ENCODE measurements at regions not wholly inside any gene's neighbourhood (a gene's known extent, or its start where the extent isn't known, plus 50 kb on each side); places are given as distances from the start of the nearest gene placed in this dataset.

DNA sequence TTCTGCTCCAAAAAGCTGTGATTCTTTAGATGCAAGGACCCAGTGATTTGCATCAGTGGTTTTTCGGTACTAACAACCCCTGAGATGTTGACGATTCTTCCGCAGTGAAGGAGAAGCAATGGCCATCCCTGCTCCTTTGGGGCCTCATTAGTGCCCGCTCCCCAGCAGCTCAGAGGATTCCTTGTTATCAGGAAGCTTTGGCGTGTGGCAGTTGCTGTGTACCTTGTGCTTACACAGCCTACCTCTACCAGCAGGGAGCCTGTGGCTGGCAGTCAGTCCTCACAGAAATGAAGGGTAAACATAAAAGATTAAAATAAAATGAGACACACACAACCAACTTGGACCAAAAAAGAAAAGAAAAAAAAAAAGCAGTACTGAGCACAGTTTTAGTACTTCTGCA is 55.2 kb downstream of the CNTN3 start:
- no peak overlapping the region for H3K4me2 ChIP-seq (ENCODE audit: low read length)
- H3K9me2 ChIP-seq (replicated peaks; ENCODE audit: control insufficient read depth, low read length): no peaks in the 10 kb centered on the region
- H3F3A ChIP-seq (ENCODE audit: control insufficient read depth, insufficient read depth): no peaks in the 10 kb centered on the region
- no peak overlapping the region for H3K27ac ChIP-seq (ENCODE audit: low read depth, low read length)
- no peaks in the 10 kb centered on the region for H3K27me3 ChIP-seq (ENCODE audit: control insufficient read depth, low read length)
- H3K79me2 ChIP-seq (ENCODE audit: control insufficient read depth, low read length): no peaks in the 10 kb centered on the region
- no peaks in the 10 kb centered on the region for H4K20me1 ChIP-seq (ENCODE audit: control insufficient read depth, insufficient read depth, low read depth, low read length)
- no peak overlapping the region for H3K4me3 ChIP-seq (ENCODE audit: low read length)
- H3K4me1 ChIP-seq (ENCODE audit: control insufficient read depth, low read length): no peaks in the 10 kb centered on the region
- TF ChIP-seq EZH2phosphoT487 (IDR thresholded peaks at IDR 0.05; ENCODE audit: borderline replicate concordance, low read length) (no peak), CTCF (IDR thresholded peaks at IDR 0.05; ENCODE audit: low read depth, low read length, poor library complexity, severe bottlenecking) (no peak)
- H3K36me3 ChIP-seq (ENCODE audit: control insufficient read depth, low read length): no peaks in the 10 kb centered on the region
- no peaks in the 10 kb centered on the region for H3K9me3 ChIP-seq (ENCODE audit: control insufficient read depth, insufficient read depth, low read length)

DNA sequence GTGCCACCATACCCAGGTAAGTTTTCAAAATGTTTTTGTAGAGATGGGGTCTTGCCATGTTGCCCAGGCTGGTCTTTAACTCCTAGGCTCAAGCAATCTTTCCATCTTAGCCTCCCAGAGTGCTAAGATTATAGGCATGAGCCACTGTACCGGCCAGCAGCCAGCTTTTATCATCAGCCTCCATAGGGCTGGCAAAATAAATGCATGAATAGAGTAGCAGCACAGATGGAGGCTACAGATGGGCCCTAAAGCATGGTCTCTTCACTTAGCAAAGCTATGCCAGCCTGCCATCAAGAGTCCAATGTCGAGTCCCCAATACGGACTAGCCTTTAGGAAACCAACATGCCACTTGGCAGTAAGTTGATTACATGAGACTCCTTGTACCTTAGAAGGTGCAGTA is 63.8 kb downstream of the CNTN3 start:
- Histone ChIP-seq H3K36me3 (ENCODE audit: control insufficient read depth, low read length) (no peaks in the 10 kb centered on the region), H3K27ac (ENCODE audit: low read depth, low read length) (no peak overlapping the region), H3K4me2 (ENCODE audit: low read length) (no peak overlapping the region), H3K4me3 (ENCODE audit: low read length) (no peak overlapping the region), H3F3A (ENCODE audit: control insufficient read depth, insufficient read depth) (no peaks in the 10 kb centered on the region), H3K4me1 (ENCODE audit: control insufficient read depth, low read length) (no peaks in the 10 kb centered on the region), H3K9me3 (ENCODE audit: control insufficient read depth, insufficient read depth, low read length) (no peaks in the 10 kb centered on the region), H3K9me2 (replicated peaks; ENCODE audit: control insufficient read depth, low read length) (no peaks in the 10 kb centered on the region), H3K79me2 (ENCODE audit: control insufficient read depth, low read length) (no peaks in the 10 kb centered on the region), H4K20me1 (ENCODE audit: control insufficient read depth, insufficient read depth, low read depth, low read length) (no peaks in the 10 kb centered on the region), H3K27me3 (ENCODE audit: control insufficient read depth, low read length) (no peaks in the 10 kb centered on the region)
- no peak for TF ChIP-seq CTCF (IDR thresholded peaks at IDR 0.05; ENCODE audit: low read depth, low read length, poor library complexity, severe bottlenecking)
- no peak for TF ChIP-seq EZH2phosphoT487 (IDR thresholded peaks at IDR 0.05; ENCODE audit: borderline replicate concordance, low read length)

DNA sequence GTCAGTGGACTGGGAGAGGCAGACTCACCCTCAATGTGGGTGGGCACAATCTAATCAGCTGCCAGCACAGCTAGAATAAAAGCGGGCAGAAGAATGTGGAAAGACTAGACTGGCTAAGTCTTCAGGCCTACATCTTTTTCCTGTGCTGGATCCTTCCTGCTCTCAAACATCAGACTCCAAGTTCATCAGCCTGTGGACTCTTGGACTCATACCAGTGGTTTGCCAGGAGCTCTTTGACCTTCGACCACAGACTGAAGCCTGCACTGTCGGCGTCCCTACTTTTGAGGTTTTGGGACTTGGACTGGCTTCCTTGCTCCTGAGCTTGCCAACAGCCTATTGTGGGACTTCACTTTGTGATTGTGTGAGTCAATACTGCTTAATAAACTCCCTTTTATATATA is 68.0 kb downstream of the CNTN3 start:
- Histone ChIP-seq H3F3A (ENCODE audit: control insufficient read depth, insufficient read depth) (no peaks in the 10 kb centered on the region), H4K20me1 (ENCODE audit: control insufficient read depth, insufficient read depth, low read depth, low read length) (no peaks in the 10 kb centered on the region), H3K27me3 (ENCODE audit: control insufficient read depth, low read length) (no peaks in the 10 kb centered on the region), H3K4me3 (ENCODE audit: low read length) (no peak overlapping the region), H3K9me2 (replicated peaks; ENCODE audit: control insufficient read depth, low read length) (no peaks in the 10 kb centered on the region), H3K9me3 (ENCODE audit: control insufficient read depth, insufficient read depth, low read length) (no peaks in the 10 kb centered on the region), H3K4me1 (ENCODE audit: control insufficient read depth, low read length) (no peaks in the 10 kb centered on the region), H3K36me3 (ENCODE audit: control insufficient read depth, low read length) (no peaks in the 10 kb centered on the region), H3K27ac (ENCODE audit: low read depth, low read length) (no peak overlapping the region), H3K4me2 (ENCODE audit: low read length) (no peak overlapping the region), H3K79me2 (ENCODE audit: control insufficient read depth, low read length) (no peaks in the 10 kb centered on the region)
- no peak for TF ChIP-seq EZH2phosphoT487 (IDR thresholded peaks at IDR 0.05; ENCODE audit: borderline replicate concordance, low read length)
- TF ChIP-seq CTCF (IDR thresholded peaks at IDR 0.05; ENCODE audit: low read depth, low read length, poor library complexity, severe bottlenecking): no peak

- Histone ChIP-seq H3K27me3 (ENCODE audit: control insufficient read depth, low read length) (no peaks in the 10 kb centered on the region), H3K79me2 (ENCODE audit: control insufficient read depth, low read length) (no peaks in the 10 kb centered on the region), H4K20me1 (ENCODE audit: control insufficient read depth, insufficient read depth, low read depth, low read length) (no peaks in the 10 kb centered on the region), H3F3A (ENCODE audit: control insufficient read depth, insufficient read depth) (no peaks in the 10 kb centered on the region), H3K27ac (ENCODE audit: low read depth, low read length) (no peak overlapping the region), H3K9me3 (ENCODE audit: control insufficient read depth, insufficient read depth, low read length) (no peaks in the 10 kb centered on the region), H3K36me3 (ENCODE audit: control insufficient read depth, low read length) (no peaks in the 10 kb centered on the region), H3K4me2 (ENCODE audit: low read length) (no peak overlapping the region), H3K4me1 (ENCODE audit: control insufficient read depth, low read length) (no peaks in the 10 kb centered on the region), H3K9me2 (replicated peaks; ENCODE audit: control insufficient read depth, low read length) (no peaks in the 10 kb centered on the region), H3K4me3 (ENCODE audit: low read length) (no peak overlapping the region)
- no peak for TF ChIP-seq EZH2phosphoT487 (IDR thresholded peaks at IDR 0.05; ENCODE audit: borderline replicate concordance, low read length)
- TF ChIP-seq CTCF (IDR thresholded peaks at IDR 0.05; ENCODE audit: low read depth, low read length, poor library complexity, severe bottlenecking): no peak
Observed at GRCh38 chr3:74542441-74542840, 72.0 kb downstream of the CNTN3 start.
